ENCODE measurements at regions not wholly inside any gene's neighbourhood (a gene's known extent, or its start where the extent isn't known, plus 50 kb on each side); places are given as distances from the start of the nearest gene placed in this dataset.

GRCh38 chr18:72427721-72428120, 116.4 kb downstream of the CBLN2 start:
- no peak overlapping the region for H3K27ac ChIP-seq (ENCODE audit: insufficient read depth, low read length, poor library complexity, severe bottlenecking)
- no peak for DNase-seq
- H3K36me3 ChIP-seq (ENCODE audit: control insufficient read depth, insufficient read depth, low read length), result no peaks in the 10 kb centered on the region
- no peak overlapping the region for H3K4me3 ChIP-seq (ENCODE audit: insufficient read depth, low read depth, low read length, poor library complexity, severe bottlenecking)
- no peaks in the 10 kb centered on the region for H3K4me1 ChIP-seq (ENCODE audit: control insufficient read depth, insufficient read depth, low read length, poor library complexity, severe bottlenecking)
- no peaks in the 10 kb centered on the region for H3K9me3 ChIP-seq (ENCODE audit: control insufficient read depth, low read length)
- no peaks in the 10 kb centered on the region for H3K27me3 ChIP-seq (replicated peaks; ENCODE audit: control insufficient read depth, insufficient read depth, low read length, poor library complexity, severe bottlenecking)

- DNase-seq, result no peak
- Histone ChIP-seq H3K36me3 (ENCODE audit: control insufficient read depth, insufficient read depth, low read length) (no peaks in the 10 kb centered on the region), H3K27ac (ENCODE audit: insufficient read depth, low read length, poor library complexity, severe bottlenecking) (no peak overlapping the region), H3K27me3 (replicated peaks; ENCODE audit: control insufficient read depth, insufficient read depth, low read length, poor library complexity, severe bottlenecking) (no peaks in the 10 kb centered on the region), H3K9me3 (ENCODE audit: control insufficient read depth, low read length) (no peaks in the 10 kb centered on the region), H3K4me3 (ENCODE audit: insufficient read depth, low read depth, low read length, poor library complexity, severe bottlenecking) (no peak overlapping the region), H3K4me1 (ENCODE audit: control insufficient read depth, insufficient read depth, low read length, poor library complexity, severe bottlenecking) (no peaks in the 10 kb centered on the region)
Measured at GRCh38 chr18:72419914-72420313, 124.2 kb downstream of the CBLN2 start.

DNA sequence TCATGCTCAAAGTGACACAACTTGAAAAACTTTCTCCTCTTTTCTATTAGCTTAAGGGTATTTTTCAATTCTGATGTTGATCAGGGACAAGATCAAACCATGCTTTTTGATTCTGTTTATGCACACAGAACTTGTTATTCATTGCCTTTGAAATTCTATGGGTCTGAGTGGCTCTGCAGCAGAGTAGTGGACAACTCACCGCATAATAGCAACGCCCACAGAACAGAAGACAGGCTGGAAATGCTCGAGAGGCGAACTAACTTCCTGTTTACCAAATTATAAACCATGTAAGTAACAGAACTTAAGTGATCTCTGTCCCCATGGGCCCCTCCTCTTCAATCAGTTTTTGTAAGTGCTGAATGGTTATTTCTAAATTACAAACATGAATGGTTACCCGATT, 131.2 kb downstream of the CBLN2 start:
- Histone ChIP-seq H3K27me3 (replicated peaks; ENCODE audit: control insufficient read depth, insufficient read depth, low read length, poor library complexity, severe bottlenecking) (no peaks in the 10 kb centered on the region), H3K27ac (ENCODE audit: insufficient read depth, low read length, poor library complexity, severe bottlenecking) (no peak overlapping the region)

GRCh38 chr18:72411261-72411660, 132.9 kb downstream of the CBLN2 start:
- no peak for DNase-seq
- no peaks in the 10 kb centered on the region for H3K9me3 ChIP-seq (ENCODE audit: control insufficient read depth, low read length)
- no peaks in the 10 kb centered on the region for H3K4me1 ChIP-seq (ENCODE audit: control insufficient read depth, insufficient read depth, low read length, poor library complexity, severe bottlenecking)
- H3K4me3 ChIP-seq (ENCODE audit: insufficient read depth, low read depth, low read length, poor library complexity, severe bottlenecking), result no peak overlapping the region
- no peaks in the 10 kb centered on the region for H3K36me3 ChIP-seq (ENCODE audit: control insufficient read depth, insufficient read depth, low read length)
- no peaks in the 10 kb centered on the region for H3K27me3 ChIP-seq (replicated peaks; ENCODE audit: control insufficient read depth, insufficient read depth, low read length, poor library complexity, severe bottlenecking)
- H3K27ac ChIP-seq (ENCODE audit: insufficient read depth, low read length, poor library complexity, severe bottlenecking), result no peak overlapping the region

More for the DNA sequence above, 131.2 kb downstream of the CBLN2 start:
- H3K9me3 ChIP-seq (ENCODE audit: control insufficient read depth, low read length), result no peaks in the 10 kb centered on the region
- no peaks in the 10 kb centered on the region for H3K36me3 ChIP-seq (ENCODE audit: control insufficient read depth, insufficient read depth, low read length)
- DNase-seq, result no peak
- H3K4me1 ChIP-seq (ENCODE audit: control insufficient read depth, insufficient read depth, low read length, poor library complexity, severe bottlenecking), result no peaks in the 10 kb centered on the region
- no peak overlapping the region for H3K4me3 ChIP-seq (ENCODE audit: insufficient read depth, low read depth, low read length, poor library complexity, severe bottlenecking)

GRCh38 chr18:72410399-72410798, 133.7 kb downstream of the CBLN2 start:
- no peaks in the 10 kb centered on the region for H3K27me3 ChIP-seq (replicated peaks; ENCODE audit: control insufficient read depth, insufficient read depth, low read length, poor library complexity, severe bottlenecking)
- no peaks in the 10 kb centered on the region for H3K9me3 ChIP-seq (ENCODE audit: control insufficient read depth, low read length)
- no peak for DNase-seq
- no peaks in the 10 kb centered on the region for H3K36me3 ChIP-seq (ENCODE audit: control insufficient read depth, insufficient read depth, low read length)
- no peak overlapping the region for H3K27ac ChIP-seq (ENCODE audit: insufficient read depth, low read length, poor library complexity, severe bottlenecking)
- H3K4me3 ChIP-seq (ENCODE audit: insufficient read depth, low read depth, low read length, poor library complexity, severe bottlenecking), result no peak overlapping the region
- H3K4me1 ChIP-seq (ENCODE audit: control insufficient read depth, insufficient read depth, low read length, poor library complexity, severe bottlenecking), result no peaks in the 10 kb centered on the region

DNA sequence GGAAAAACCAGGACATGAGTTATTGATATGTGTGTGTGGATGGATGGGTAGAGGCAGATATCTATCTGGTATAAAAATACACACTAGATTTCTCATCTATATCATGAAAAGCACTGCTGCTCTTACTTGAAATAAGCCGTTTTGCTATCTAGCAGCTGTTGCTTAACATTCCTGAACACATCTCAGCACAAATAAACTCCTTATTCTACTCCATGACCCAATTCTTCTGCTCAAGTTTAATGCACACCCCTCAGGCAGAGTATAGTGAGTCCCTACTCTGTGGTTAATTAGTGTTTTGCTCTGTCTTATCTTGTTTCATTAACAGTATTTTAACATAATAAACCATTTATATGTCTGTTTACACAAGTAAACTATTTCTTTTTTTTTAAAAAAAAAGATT, 134.2 kb downstream of the CBLN2 start:
- H3K36me3 ChIP-seq (ENCODE audit: control insufficient read depth, insufficient read depth, low read length), result no peaks in the 10 kb centered on the region
- DNase-seq, result no peak
- H3K4me1 ChIP-seq (ENCODE audit: control insufficient read depth, insufficient read depth, low read length, poor library complexity, severe bottlenecking), result no peaks in the 10 kb centered on the region
- no peak overlapping the region for H3K4me3 ChIP-seq (ENCODE audit: insufficient read depth, low read depth, low read length, poor library complexity, severe bottlenecking)
- H3K27ac ChIP-seq (ENCODE audit: insufficient read depth, low read length, poor library complexity, severe bottlenecking), result no peak overlapping the region
- no peaks in the 10 kb centered on the region for H3K27me3 ChIP-seq (replicated peaks; ENCODE audit: control insufficient read depth, insufficient read depth, low read length, poor library complexity, severe bottlenecking)
- no peaks in the 10 kb centered on the region for H3K9me3 ChIP-seq (ENCODE audit: control insufficient read depth, low read length)

DNA sequence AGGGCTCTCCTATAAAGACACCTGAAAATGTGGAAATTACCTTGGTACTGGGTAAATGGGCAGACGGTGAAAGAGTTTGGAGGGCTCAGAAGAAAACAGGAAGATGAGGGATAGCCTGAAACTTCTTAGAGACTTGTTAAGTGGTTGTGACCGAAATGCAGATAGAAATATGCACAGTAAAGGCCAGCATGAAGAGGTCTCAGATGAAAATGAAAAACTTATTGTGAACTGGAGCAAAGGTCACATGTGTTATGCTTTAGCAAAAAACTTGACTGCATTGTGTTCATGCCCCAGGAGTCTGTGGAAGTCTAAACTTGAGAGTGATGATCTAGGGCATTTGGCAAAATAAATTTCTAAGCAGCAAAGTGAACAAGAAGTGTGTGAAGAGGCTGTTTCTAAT, 137.1 kb downstream of the CBLN2 start:
- Histone ChIP-seq H3K36me3 (ENCODE audit: control insufficient read depth, insufficient read depth, low read length) (no peaks in the 10 kb centered on the region), H3K27me3 (replicated peaks; ENCODE audit: control insufficient read depth, insufficient read depth, low read length, poor library complexity, severe bottlenecking) (no peaks in the 10 kb centered on the region), H3K4me1 (ENCODE audit: control insufficient read depth, insufficient read depth, low read length, poor library complexity, severe bottlenecking) (no peaks in the 10 kb centered on the region), H3K27ac (ENCODE audit: insufficient read depth, low read length, poor library complexity, severe bottlenecking) (no peak overlapping the region), H3K4me3 (ENCODE audit: insufficient read depth, low read depth, low read length, poor library complexity, severe bottlenecking) (no peak overlapping the region), H3K9me3 (ENCODE audit: control insufficient read depth, low read length) (no peaks in the 10 kb centered on the region)
- no peak for DNase-seq

- H3K4me3 ChIP-seq (ENCODE audit: insufficient read depth, low read depth, low read length, poor library complexity, severe bottlenecking), result no peak overlapping the region
- H3K9me3 ChIP-seq (ENCODE audit: control insufficient read depth, low read length), result peaks cover 4% of the 10 kb centered on the region
- no peaks in the 10 kb centered on the region for H3K4me1 ChIP-seq (ENCODE audit: control insufficient read depth, insufficient read depth, low read length, poor library complexity, severe bottlenecking)
- H3K27ac ChIP-seq (ENCODE audit: insufficient read depth, low read length, poor library complexity, severe bottlenecking), result no peak overlapping the region
- no peak for DNase-seq
- H3K27me3 ChIP-seq (replicated peaks; ENCODE audit: control insufficient read depth, insufficient read depth, low read length, poor library complexity, severe bottlenecking), result no peaks in the 10 kb centered on the region
- no peaks in the 10 kb centered on the region for H3K36me3 ChIP-seq (ENCODE audit: control insufficient read depth, insufficient read depth, low read length)
Measured at GRCh38 chr18:72391951-72392350, 152.2 kb downstream of the CBLN2 start.

- Histone ChIP-seq H3K27ac (ENCODE audit: insufficient read depth, low read length, poor library complexity, severe bottlenecking) (no peak overlapping the region), H3K4me3 (ENCODE audit: insufficient read depth, low read depth, low read length, poor library complexity, severe bottlenecking) (no peak overlapping the region), H3K36me3 (ENCODE audit: control insufficient read depth, insufficient read depth, low read length) (no peaks in the 10 kb centered on the region), H3K27me3 (replicated peaks; ENCODE audit: control insufficient read depth, insufficient read depth, low read length, poor library complexity, severe bottlenecking) (no peaks in the 10 kb centered on the region), H3K4me1 (ENCODE audit: control insufficient read depth, insufficient read depth, low read length, poor library complexity, severe bottlenecking) (no peaks in the 10 kb centered on the region), H3K9me3 (ENCODE audit: control insufficient read depth, low read length) (peaks cover 4% of the 10 kb centered on the region)
- no peak for DNase-seq
Measured at GRCh38 chr18:72391427-72391826, 152.7 kb downstream of the CBLN2 start.

GRCh38 chr18:72378016-72378415, 166.1 kb downstream of the CBLN2 start:
- no peak overlapping the region for H3K4me3 ChIP-seq (ENCODE audit: insufficient read depth, low read depth, low read length, poor library complexity, severe bottlenecking)
- H3K4me1 ChIP-seq (ENCODE audit: control insufficient read depth, insufficient read depth, low read length, poor library complexity, severe bottlenecking), result no peaks in the 10 kb centered on the region
- no peaks in the 10 kb centered on the region for H3K27me3 ChIP-seq (replicated peaks; ENCODE audit: control insufficient read depth, insufficient read depth, low read length, poor library complexity, severe bottlenecking)
- no peak for DNase-seq
- no peaks in the 10 kb centered on the region for H3K9me3 ChIP-seq (ENCODE audit: control insufficient read depth, low read length)
- no peaks in the 10 kb centered on the region for H3K36me3 ChIP-seq (ENCODE audit: control insufficient read depth, insufficient read depth, low read length)
- no peak overlapping the region for H3K27ac ChIP-seq (ENCODE audit: insufficient read depth, low read length, poor library complexity, severe bottlenecking)

DNA sequence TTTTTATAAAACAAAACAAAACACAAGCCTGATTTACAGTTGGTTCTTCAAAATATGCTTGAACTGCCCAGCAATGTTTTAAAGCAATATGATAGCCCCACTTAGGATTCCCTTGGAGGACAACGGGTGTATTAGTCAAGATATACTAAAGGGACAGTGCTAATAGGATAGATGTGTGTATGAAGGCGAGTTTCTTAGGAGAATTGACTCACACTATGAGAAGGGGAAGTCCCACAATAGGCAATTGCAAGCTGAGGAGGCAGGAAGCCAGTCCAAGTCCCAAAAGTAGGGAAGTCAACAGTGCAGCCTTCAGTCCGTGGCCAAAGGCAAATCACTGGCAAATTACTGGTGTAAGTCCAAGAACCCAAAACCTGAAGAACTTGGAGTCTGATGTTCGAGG, 167.9 kb downstream of the CBLN2 start:
- Histone ChIP-seq H3K9me3 (ENCODE audit: control insufficient read depth, low read length) (no peaks in the 10 kb centered on the region), H3K4me3 (ENCODE audit: insufficient read depth, low read depth, low read length, poor library complexity, severe bottlenecking) (no peak overlapping the region), H3K4me1 (ENCODE audit: control insufficient read depth, insufficient read depth, low read length, poor library complexity, severe bottlenecking) (no peaks in the 10 kb centered on the region), H3K36me3 (ENCODE audit: control insufficient read depth, insufficient read depth, low read length) (no peaks in the 10 kb centered on the region), H3K27ac (ENCODE audit: insufficient read depth, low read length, poor library complexity, severe bottlenecking) (no peak overlapping the region), H3K27me3 (replicated peaks; ENCODE audit: control insufficient read depth, insufficient read depth, low read length, poor library complexity, severe bottlenecking) (no peaks in the 10 kb centered on the region)
- DNase-seq, result no peak

Data from effector memory CD4-positive, alpha-beta T cell (primary cell).